ENCODE measurements at regions not wholly inside any gene's neighbourhood (a gene's known extent, or its start where the extent isn't known, plus 50 kb on each side); places are given as distances from the start of the nearest gene placed in this dataset.
"Not testable (repeated sequence)": the region's sequence is repeated elsewhere in the genome, so short reads cannot be mapped to it uniquely, and the experiment has no call there.

- no peak for DNase-seq
These were observed 133.0 kb downstream of the BRD1 start for GRCh38 chr22:49694462-49695260.

- DNase-seq = no peak
These were observed 133.8 kb downstream of the BRD1 start for GRCh38 chr22:49693848-49694247.

GRCh38 chr22:49693416-49693815 lies 134.3 kb downstream of the BRD1 start:
- DNase-seq = no peak

GRCh38 chr22:49692499-49693225 lies 135.0 kb downstream of the BRD1 start:
- no peak for DNase-seq

- DNase-seq = no peak
These were observed 136.4 kb downstream of the BRD1 start for GRCh38 chr22:49691256-49691655.

DNA sequence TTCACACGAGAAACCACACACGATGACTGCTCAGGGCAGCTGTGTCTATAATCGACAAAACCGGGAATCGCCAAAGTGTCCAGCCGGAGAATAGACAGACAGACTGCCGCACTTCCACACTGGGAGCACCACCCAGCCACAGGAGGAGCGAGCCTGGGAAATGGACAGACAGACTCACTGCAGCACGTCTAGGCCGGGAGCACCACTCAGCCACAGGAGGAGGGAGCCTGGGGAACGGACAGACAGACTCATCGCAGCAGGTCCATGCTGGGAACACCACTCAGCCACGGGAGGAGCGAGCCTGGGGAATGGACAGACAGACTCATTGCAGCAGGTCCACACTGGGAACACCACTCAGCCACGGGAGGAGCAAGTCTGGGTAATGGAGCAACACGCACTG lies 137.2 kb downstream of the BRD1 start:
- no peak for DNase-seq

DNA sequence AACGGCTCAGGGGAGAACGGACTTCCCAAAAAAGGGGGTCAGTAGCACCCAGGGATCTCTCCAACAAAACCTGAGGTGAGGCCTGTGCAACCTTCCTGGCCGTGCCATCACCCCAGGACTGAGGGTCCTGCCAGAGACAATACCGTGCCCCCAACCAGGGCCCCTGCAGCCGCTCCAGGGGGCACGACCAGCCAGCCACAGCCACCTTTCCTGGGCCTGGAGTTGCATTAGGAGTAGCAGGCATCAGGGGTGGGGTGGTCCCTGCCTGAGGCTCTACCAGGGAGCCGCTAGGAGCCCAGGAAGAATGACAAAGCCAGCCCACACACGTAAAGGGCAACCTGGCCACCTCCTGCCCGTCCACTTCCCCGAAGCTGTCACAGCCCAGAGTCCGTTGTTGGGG lies 137.8 kb downstream of the BRD1 start:
- DNase-seq = no peak

DNA sequence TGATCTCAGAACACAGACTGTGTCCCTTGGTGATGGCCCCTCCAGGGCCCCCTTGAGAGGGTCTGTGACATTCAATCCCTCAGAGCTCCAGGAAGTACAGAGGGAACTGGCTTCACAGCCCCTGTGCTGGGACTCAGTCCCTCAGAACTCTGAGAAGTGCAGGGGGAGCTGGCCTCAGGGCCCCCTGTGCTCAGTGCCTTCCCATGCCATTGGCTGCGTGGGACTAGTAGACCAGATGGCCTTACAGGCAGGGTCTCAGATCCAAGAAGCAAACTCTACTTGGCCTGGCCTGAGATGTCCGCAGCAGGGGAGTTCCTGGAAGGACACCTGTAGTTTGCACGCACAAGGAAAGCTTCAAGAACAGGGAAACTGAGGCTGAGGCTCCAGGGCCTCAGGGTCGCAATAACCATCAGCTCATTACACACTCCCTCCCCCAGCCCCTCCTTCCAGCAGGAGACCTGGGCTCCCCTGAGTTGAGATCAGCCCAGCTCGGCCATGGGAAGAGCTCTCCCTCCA lies 138.4 kb downstream of the BRD1 start:
- DNase-seq = no peak

DNA sequence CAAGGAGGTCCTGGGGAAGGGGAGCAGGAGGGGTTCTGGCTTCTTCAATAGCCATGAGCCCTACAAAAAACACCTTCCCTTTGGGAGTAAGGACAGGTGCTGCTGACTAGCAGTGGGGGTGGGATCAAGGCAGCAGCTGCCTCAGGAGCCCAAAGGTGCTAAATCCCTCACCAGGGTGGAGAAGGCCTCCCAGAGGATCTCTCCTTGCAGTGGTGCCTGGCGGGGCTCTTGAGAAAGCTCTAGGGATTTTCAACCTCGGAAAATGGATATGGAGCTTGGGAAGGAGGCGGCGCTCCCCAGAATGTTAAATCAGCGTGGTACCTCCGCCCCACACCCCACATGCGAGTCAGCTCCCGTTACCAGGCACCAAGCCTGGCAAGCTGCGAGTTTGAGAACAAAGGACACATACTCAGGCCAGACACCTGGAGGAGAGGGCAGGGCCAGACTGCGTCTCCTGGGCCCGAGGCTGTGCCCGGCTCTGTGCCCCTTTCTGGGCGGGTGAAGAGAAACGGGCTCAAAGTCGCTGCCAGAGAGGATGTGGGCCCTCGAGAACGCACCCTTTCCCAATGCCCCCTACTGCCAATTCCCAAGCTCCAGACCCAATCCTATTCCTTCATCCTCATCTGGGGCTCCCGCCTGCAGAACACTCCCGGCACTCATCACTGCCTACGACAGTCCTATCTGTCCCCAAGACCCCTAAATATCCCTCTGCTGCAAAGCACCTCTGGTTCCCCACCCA lies 139.0 kb downstream of the BRD1 start:
- no peak for DNase-seq

DNA sequence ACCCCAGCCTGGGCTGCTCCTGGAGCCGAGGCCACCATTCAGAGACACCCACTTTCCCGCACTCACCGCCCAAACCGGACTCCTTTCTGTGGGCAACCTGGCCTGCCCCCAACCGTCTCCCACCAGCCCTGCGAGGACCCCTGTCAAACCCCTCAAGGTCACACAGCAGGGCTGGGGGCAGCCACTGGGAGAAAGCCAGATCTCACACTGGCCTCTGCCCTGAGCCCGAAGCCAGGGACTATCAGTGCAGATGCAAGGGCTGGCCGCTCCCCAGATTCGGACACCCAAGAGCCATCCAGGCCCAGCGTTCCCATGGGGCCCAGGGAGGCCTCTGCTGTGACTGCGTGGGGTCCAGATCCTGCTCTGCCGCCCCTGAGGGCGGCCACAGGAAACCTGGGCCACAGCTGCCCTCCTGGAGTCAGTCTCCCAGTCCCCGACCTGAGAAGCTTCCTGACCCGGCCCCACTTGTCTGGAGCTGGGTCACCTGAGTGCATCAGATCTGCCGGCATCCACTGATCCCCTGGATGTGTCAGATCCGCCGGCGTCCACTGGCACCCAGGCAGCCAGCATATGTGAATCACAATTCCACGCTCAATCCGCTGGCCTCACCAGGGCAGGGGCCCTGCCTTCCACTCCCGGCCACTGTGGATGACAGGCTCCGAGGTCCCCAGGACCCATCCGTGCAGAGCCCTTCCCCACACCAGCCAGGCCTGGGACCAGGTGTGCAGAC lies 139.7 kb downstream of the BRD1 start:
- DNase-seq = no peak

- DNase-seq = no peak
These were observed 140.3 kb downstream of the BRD1 start for GRCh38 chr22:49687333-49687732.

DNA sequence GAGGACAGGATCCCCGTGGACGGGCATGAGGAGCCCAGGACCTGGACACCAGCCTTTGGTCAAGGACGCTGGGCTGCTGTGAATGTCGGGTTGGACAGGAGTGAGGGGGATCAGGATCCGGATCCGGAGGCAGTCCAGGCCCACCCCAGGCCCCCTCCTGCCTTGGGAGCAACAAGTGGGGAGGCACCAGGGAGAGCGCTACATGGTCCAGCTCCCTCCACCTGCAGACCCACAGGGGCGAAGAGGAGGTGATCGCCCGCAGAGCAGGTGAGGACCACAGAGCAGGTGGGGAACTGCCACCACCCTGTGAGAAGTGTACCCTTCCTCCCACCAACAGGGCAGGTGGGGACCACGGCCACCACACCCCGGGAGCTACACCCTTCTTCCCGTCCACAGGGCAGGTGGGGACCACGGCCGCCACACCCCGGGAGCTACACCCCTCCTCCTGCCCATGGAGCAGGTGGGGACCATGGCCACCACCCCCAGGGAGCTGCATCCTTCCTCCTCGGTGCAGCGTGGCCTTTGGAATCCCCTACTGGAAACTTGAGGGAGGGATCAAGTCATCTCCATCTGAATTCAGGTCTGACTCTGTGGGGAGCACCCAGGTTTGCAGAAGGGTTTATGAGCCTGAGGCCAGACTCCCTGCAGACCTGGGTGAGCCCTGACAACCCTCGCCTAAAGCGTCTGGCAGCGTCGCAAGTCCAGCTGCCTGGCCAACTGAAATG lies 141.0 kb downstream of the BRD1 start:
- no peak for DNase-seq

DNA sequence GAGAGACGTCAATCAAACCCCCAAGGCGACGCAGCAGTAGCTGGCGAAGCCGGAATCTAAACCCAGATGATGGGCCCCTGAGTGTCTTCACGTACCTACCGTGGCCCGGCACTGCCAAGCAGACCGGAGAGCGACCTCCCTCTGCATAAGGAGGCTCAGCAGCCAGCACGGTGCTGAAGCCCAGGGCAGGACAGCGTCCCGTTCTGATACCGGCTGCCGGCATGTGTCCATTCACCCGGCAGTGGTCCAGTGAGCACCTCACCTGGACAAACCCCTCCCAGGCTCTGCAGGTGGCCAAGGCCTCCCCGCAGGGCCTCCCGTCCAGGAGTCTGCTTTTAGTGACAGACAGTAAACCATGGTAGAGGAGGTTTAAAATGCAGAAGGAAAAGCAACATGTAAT lies 142.0 kb downstream of the BRD1 start:
- no peak for DNase-seq

GRCh38 chr22:49685116-49685515 lies 142.6 kb downstream of the BRD1 start:
- DNase-seq = no peak

- DNase-seq = no peak
These were observed 144.6 kb downstream of the BRD1 start for GRCh38 chr22:49683032-49683431.

DNA sequence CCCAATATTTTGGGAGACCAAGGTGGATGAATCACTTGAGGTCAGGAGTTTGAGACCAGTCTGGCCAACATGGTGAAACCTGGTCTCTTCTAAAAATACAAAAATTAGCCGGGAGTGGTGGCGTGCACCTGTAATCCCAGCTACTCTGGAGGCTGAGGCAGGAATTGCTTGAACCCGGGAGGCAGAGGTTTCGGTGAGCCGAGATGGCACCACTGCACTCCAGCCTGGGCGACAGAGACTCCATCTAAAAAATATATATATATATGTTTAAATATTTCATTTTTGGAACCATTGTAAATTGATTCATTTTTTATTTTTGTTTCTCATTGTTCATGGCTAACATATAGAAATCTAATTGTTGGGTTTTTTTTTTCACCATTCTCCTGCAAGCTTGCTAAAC lies 146.9 kb downstream of the BRD1 start:
- not testable (repeated sequence) for DNase-seq

DNA sequence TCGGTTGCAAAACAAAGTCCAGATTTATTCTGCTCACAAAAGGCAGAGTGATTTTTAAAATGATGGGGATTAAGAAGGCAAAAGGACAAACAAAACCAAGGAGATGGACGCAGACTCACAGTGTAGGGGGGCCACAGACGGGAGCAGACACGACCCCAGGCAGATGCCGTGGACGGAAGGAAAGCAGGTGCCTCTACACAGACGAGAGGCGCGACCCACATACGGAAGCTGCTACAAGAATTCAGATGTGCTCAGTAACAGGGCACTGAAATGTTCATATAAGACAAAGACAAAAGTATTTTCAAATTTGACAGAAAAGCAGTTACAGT lies 148.9 kb downstream of the BRD1 start:
- DNase-seq = no peak

GRCh38 chr22:49678137-49678841 lies 149.4 kb downstream of the BRD1 start:
- no peak for DNase-seq

DNA sequence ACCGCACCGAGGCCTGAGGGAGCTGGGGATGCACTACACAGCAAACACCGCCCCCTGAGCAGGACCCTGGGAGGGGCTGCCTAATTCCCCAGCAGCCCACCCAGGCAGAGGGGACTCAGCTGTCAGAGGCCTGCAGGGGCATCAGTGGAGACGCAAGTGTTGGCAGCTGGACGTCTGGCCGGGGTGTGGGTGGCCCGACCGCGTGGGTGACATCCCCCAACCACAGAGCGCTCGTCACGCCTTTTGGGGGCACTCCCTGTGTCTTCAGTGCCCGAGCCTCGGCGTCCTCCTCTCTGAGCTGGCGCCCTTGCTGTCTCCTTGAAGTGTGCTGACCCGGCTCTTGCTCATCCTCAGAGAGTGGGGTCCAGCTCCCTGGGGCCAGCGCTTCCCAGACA lies 150.2 kb downstream of the BRD1 start:
- no peak for DNase-seq

GRCh38 chr22:49676783-49677494 lies 150.7 kb downstream of the BRD1 start:
- no peak for DNase-seq

GRCh38 chr22:49676230-49676629 lies 151.4 kb downstream of the BRD1 start:
- no peak for DNase-seq
